ENCODE measurements at regions not wholly inside any gene's neighbourhood (a gene's known extent, or its start where the extent isn't known, plus 50 kb on each side); places are given as distances from the start of the nearest gene placed in this dataset.
"Not testable (repeated sequence)": the region's sequence is repeated elsewhere in the genome, so short reads cannot be mapped to it uniquely, and the experiment has no call there.

GRCh38 chr3:152891678-152892077 lies 56.7 kb downstream of the P2RY1 start:
- no peak for DNase-seq

GRCh38 chr3:152892446-152892845 lies 57.5 kb downstream of the P2RY1 start:
- no peak for DNase-seq

- DNase-seq, result no peak
Observed at GRCh38 chr3:152893647-152894046, 58.7 kb downstream of the P2RY1 start.

GRCh38 chr3:152899306-152899705 lies 64.4 kb downstream of the P2RY1 start:
- DNase-seq, result no peak

- DNase-seq, result no peak
Observed at GRCh38 chr3:152902141-152902669, 67.3 kb downstream of the P2RY1 start.

GRCh38 chr3:152905631-152906030 lies 70.7 kb downstream of the P2RY1 start:
- DNase-seq, result no peak

GRCh38 chr3:152909180-152909883 lies 74.4 kb downstream of the P2RY1 start:
- DNase-seq, result no peak

GRCh38 chr3:152910211-152910610 lies 75.3 kb downstream of the P2RY1 start:
- no peak for DNase-seq

- DNase-seq, result no peak
Observed at GRCh38 chr3:152910966-152911365, 76.0 kb downstream of the P2RY1 start.

- DNase-seq, result not testable (repeated sequence)
Observed at GRCh38 chr3:152914743-152915142, 79.8 kb downstream of the P2RY1 start.

- DNase-seq, result no peak
Observed at GRCh38 chr3:152915695-152916094, 80.8 kb downstream of the P2RY1 start.

GRCh38 chr3:152916753-152917279 lies 81.9 kb downstream of the P2RY1 start:
- DNase-seq, result no peak

GRCh38 chr3:152921351-152921750 lies 86.4 kb downstream of the P2RY1 start:
- DNase-seq, result no peak

GRCh38 chr3:152922554-152922953 lies 87.6 kb downstream of the P2RY1 start:
- DNase-seq, result no peak

- DNase-seq, result no peak
Observed at GRCh38 chr3:152927131-152927530, 92.2 kb downstream of the P2RY1 start.

GRCh38 chr3:152930516-152930915 lies 95.6 kb downstream of the P2RY1 start:
- DNase-seq, result no peak

- no peak for DNase-seq
Observed at GRCh38 chr3:152937234-152937633, 102.3 kb downstream of the P2RY1 start.

GRCh38 chr3:152938974-152939636 lies 104.2 kb downstream of the P2RY1 start:
- DNase-seq, result no peak

GRCh38 chr3:152941859-152942258 lies 106.9 kb downstream of the P2RY1 start:
- no peak for DNase-seq

- no peak for DNase-seq
Observed at GRCh38 chr3:152942366-152942765, 107.4 kb downstream of the P2RY1 start.

- no peak for DNase-seq
Observed at GRCh38 chr3:152943645-152944044, 108.7 kb downstream of the P2RY1 start.

GRCh38 chr3:152944671-152945070 lies 109.7 kb downstream of the P2RY1 start:
- DNase-seq, result no peak

GRCh38 chr3:152945556-152945955 lies 110.6 kb downstream of the P2RY1 start:
- DNase-seq, result no peak

- DNase-seq, result no peak
Observed at GRCh38 chr3:152957491-152957890, 122.6 kb downstream of the P2RY1 start.
